ENCODE measurements at regions not wholly inside any gene's neighbourhood (a gene's known extent, or its start where the extent isn't known, plus 50 kb on each side); places are given as distances from the start of the nearest gene placed in this dataset.

- H3K9me3 ChIP-seq: no peaks in the 10 kb centered on the region
- in situ Hi-C loops (cut with MboI; ENCODE audit: low sequenced_read_pairs in 4 of 4) (no loop called here), intact Hi-C loops (cut with DNase I; ENCODE audit: low total_unique reads) (no loop called here)
- no peaks in the 10 kb centered on the region for H3K36me3 ChIP-seq
- H3K27ac ChIP-seq: no peak overlapping the region
- no peaks in the 10 kb centered on the region for H3K27me3 ChIP-seq
- ATAC-seq (no peak), DNase-seq (no peak)
- H3K4me3 ChIP-seq: no peak overlapping the region
- no peaks in the 10 kb centered on the region for H3K4me1 ChIP-seq
- TF ChIP-seq POLR2A (IDR thresholded peaks at IDR 0.05) (no peak), CTCF (IDR thresholded peaks at IDR 0.05 in 4 of 5, conservative IDR thresholded peaks at IDR 0.05 in 1 of 5) (no peak)
Observed at GRCh38 chr16:20141956-20142355, 68.3 kb upstream of the GPR139 start.

- H3K4me1 ChIP-seq: no peaks in the 10 kb centered on the region
- ATAC-seq: no peak
- no peaks in the 10 kb centered on the region for H3K27me3 ChIP-seq
- TF ChIP-seq CTCF (IDR thresholded peaks at IDR 0.05 in 4 of 5, conservative IDR thresholded peaks at IDR 0.05 in 1 of 5) (no peak), POLR2A (IDR thresholded peaks at IDR 0.05) (no peak)
- no peaks in the 10 kb centered on the region for H3K36me3 ChIP-seq
- in situ Hi-C loops (cut with MboI; ENCODE audit: low sequenced_read_pairs in 4 of 4) (no loop called here), intact Hi-C loops (cut with DNase I; ENCODE audit: low total_unique reads) (no loop called here)
- H3K27ac ChIP-seq: no peak overlapping the region
- H3K9me3 ChIP-seq: no peaks in the 10 kb centered on the region
- DNase-seq: no peak
- no peak overlapping the region for H3K4me3 ChIP-seq
Observed at GRCh38 chr16:20137909-20138308, 64.2 kb upstream of the GPR139 start.

- intact Hi-C loops (cut with DNase I; ENCODE audit: low total_unique reads) (no loop called here), in situ Hi-C loops (cut with MboI; ENCODE audit: low sequenced_read_pairs in 4 of 4) (no loop called here)
- TF ChIP-seq CTCF (IDR thresholded peaks at IDR 0.05 in 4 of 5, conservative IDR thresholded peaks at IDR 0.05 in 1 of 5): no peak
- no peak for TF ChIP-seq POLR2A (IDR thresholded peaks at IDR 0.05)
- no peaks in the 10 kb centered on the region for H3K9me3 ChIP-seq
- no peak overlapping the region for H3K27ac ChIP-seq
- H3K4me1 ChIP-seq: no peaks in the 10 kb centered on the region
- H3K4me3 ChIP-seq: no peak overlapping the region
- H3K36me3 ChIP-seq: no peaks in the 10 kb centered on the region
- DNase-seq: no peak
- no peaks in the 10 kb centered on the region for H3K27me3 ChIP-seq
- ATAC-seq: no peak
Observed at GRCh38 chr16:20137194-20137593, 63.5 kb upstream of the GPR139 start.

GRCh38 chr16:20136446-20136968, 62.8 kb upstream of the GPR139 start:
- intact Hi-C loops (cut with DNase I; ENCODE audit: low total_unique reads) (no loop called here), in situ Hi-C loops (cut with MboI; ENCODE audit: low sequenced_read_pairs in 4 of 4) (no loop called here)
- no peaks in the 10 kb centered on the region for H3K4me1 ChIP-seq
- H3K36me3 ChIP-seq: no peaks in the 10 kb centered on the region
- DNase-seq (no peak), ATAC-seq (no peak)
- TF ChIP-seq POLR2A (IDR thresholded peaks at IDR 0.05) (no peak), CTCF (IDR thresholded peaks at IDR 0.05 in 4 of 5, conservative IDR thresholded peaks at IDR 0.05 in 1 of 5) (no peak)
- no peak overlapping the region for H3K4me3 ChIP-seq
- H3K27ac ChIP-seq: no peak overlapping the region
- H3K9me3 ChIP-seq: no peaks in the 10 kb centered on the region
- H3K27me3 ChIP-seq: no peaks in the 10 kb centered on the region

- H3K4me3 ChIP-seq: no peak overlapping the region
- in situ Hi-C loops (cut with MboI; ENCODE audit: low sequenced_read_pairs in 4 of 4): no loop called here
- H3K27me3 ChIP-seq: no peaks in the 10 kb centered on the region
- DNase-seq: no peak
- H3K4me1 ChIP-seq: no peaks in the 10 kb centered on the region
- TF ChIP-seq CTCF (IDR thresholded peaks at IDR 0.05 in 4 of 5, conservative IDR thresholded peaks at IDR 0.05 in 1 of 5) (no peak), POLR2A (IDR thresholded peaks at IDR 0.05) (no peak)
- no peaks in the 10 kb centered on the region for H3K36me3 ChIP-seq
- no peaks in the 10 kb centered on the region for H3K9me3 ChIP-seq
- H3K27ac ChIP-seq: no peak overlapping the region
- ATAC-seq: no peak
- intact Hi-C loops (cut with DNase I; ENCODE audit: low total_unique reads): no loop called here
Observed at GRCh38 chr16:20129375-20129774, 55.7 kb upstream of the GPR139 start.
